Ramos (cell line): ENCODE measurements at regions not wholly inside any gene's neighbourhood (a gene's known extent, or its start where the extent isn't known, plus 50 kb on each side); places are given as distances from the start of the nearest gene placed in this dataset.

Source experiments
- in situ Hi-C: fragments of 300-500 bp; cut with MboI; formaldehyde crosslinking; loops from one replicate; pipeline ENCODE4 v1.14.3; 2022; ENCODE audit warnings: low sequenced_read_pairs; ENCODE audit not compliant: unreplicated experiment

DNA sequence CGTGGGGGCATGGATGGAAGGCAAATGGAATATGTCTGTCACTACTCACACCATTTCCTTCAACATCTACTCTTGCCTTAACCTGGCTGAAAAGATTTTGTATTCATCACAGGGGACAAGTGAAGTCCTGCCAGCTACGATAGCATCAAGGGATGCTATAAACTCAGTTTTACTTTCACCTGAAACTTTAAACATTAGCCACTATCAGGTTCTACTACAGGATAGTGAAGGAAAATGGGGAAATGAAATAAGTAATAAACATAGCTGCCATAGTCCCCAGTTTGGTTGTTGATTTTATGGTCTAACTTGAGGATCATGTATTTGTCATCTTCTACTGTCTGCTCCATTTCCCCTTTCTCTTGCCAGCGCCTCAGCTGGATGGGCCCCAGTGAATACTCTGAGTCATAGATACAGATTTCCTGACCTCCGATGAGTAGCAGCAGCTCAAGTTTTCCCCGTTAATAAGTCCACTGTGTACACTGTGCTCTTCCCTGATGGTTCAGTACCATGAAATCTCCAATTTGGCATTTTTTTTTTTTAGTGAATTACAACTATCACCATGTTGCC lies 338.2 kb upstream of the SLCO3A1 start:
- in situ Hi-C loops = no loop called here

DNA sequence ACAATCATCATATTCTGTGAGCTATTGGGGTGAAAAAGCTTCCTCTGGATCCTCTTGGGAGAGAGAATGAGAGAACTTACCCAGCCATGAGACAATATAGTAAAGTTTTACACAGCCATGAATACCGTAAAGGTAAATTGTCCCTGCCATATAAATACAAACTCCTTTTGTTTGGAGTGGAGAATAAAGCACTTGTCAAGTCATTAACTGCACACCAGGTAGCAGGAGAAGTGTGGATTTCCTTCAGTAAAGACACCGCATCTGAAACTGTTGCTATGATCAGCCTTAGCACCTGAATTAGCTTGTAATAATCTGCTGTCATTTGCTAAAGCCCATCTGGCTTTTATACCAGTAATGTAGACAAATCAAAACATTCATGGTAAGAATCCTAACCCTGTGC lies 336.6 kb upstream of the SLCO3A1 start:
- in situ Hi-C loops = no loop called here

DNA sequence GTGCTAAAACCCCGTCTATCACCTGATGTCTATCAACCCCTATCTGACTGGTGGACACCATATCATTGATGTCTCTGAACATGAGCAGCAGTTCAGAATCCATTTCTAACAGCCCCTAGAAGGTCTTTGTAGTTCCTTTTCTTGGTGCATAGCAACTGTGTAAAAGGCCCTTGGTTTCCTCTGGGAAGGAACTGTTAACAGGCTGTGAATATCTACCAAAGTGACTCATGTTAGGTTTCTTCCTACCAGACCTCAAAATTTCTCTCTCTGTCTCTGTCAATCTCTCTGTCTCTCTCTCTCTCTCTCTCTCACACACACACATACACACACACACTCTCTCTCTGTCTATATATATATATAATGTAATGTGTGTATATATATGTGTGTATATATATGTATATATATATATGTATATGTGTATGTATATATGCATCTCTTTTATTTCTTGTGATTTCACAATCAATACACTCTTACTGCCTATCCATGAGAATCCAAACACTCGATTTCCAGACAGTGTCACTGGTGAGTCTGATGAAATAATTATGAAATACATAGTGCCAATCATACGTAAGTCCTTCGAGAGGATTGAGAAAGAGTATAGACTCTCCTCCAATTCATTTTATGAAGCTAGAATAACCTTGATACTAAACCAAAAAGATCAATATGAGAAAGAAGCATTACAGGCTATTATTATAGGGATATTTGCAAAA lies 335.9 kb upstream of the SLCO3A1 start:
- in situ Hi-C loops = no loop called here

DNA sequence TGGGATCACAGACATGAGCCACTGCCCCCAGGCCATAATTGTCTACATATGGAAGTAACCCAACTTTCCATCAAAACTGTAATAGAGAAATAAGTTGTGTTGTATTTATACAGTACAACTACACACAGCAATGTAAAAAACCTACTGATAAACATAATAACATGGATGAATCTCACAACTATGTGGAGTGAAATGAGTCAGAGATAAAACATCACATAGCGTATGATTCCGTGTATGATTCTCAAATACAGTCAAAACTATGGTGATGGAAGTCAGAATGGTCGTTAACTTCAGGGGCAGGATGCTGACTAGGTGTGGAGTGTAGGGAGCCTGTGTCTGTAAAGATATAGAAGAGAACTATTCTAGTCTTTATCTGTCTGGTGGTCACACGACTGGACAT lies 332.7 kb upstream of the SLCO3A1 start:
- in situ Hi-C loops = no loop called here

DNA sequence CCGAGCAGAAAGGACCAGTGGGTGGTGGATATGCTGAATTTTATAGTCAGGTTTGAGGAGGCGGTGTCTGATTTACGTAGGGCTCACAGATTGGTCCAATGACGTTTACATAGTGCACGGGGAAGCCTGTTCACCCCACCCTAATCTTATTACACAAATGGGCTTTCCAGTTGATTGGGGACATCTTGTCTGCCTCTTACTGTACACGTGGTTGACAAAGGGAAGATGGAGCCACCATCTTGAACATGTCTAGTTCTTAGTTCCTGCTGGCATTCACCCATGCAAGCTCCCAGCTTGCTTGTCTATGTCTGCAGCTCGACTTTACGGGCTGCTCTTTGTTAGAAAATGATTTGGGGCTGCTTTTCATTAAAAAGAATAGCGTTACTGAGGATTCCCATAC lies 332.0 kb upstream of the SLCO3A1 start:
- in situ Hi-C loops = no loop called here

DNA sequence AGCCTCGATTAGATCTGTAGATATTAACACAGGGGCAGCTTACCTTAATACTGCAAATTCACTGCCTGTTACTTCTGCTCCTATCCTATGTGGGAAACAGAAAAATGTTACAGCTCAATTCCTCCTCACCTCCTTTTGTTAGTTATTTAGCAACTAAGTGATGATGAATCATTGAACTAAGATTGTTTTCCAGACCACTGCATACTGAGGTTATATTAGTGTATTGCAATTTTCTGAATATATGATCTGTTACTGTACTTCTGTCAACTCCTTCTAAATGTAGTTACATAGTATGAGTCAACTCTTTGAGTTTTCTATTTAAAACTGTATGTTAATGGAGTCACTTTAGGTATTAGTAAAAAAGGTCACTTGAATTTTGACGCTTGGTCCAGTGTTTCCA lies 331.5 kb upstream of the SLCO3A1 start:
- in situ Hi-C loops = no loop called here

DNA sequence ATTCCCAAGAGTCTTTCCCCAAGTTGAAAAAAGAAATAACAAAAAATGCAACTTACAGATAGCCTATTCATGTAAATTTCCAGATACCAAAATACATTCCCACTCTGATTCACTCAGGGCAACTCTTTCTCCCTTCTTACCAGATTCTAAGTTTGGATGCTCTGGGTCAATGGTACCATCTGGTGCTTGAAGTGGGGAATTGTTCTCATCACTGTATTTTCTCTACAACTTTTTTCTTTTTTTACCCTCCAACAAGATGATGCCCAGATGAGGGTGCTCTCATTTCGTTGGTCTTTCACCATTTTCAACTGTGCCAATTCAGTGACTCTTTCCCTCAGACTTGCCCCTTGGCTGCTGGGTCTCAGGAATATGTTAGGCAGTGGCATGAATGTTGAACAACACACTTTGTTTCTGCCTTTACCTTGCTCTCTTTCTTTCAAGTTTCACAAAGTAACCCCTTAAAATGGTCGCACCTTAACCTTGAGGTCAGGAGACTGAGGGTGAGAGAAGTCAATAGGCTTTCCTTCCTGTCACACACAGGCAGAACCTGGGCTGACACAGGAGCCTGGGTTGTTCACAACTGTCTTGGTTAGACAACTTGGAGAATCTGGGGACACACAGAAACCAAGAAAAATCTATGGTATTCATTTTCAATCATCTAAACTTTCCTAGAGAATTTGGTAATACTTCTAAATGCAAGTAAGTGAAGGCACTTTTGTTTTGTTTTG lies 330.7 kb upstream of the SLCO3A1 start:
- in situ Hi-C loops = no loop called here

DNA sequence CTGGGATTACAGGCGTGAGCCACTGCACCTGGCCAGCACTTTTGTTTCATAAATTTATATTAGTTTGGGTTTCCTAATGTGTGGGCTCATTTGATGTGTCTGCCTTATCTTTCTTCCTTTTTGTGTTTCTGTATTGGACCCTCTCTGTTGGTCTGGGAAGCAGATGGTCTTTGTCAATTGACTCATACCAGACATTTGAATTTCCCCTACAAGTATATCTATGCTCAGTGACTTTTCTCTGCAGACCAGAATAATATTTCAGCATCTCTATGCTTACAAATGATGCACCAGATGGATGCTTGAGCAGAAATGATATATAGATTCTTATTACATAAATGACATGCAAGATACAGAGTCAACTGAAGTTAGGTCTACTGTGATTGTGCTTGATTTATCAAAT lies 329.9 kb upstream of the SLCO3A1 start:
- in situ Hi-C loops = no loop called here

DNA sequence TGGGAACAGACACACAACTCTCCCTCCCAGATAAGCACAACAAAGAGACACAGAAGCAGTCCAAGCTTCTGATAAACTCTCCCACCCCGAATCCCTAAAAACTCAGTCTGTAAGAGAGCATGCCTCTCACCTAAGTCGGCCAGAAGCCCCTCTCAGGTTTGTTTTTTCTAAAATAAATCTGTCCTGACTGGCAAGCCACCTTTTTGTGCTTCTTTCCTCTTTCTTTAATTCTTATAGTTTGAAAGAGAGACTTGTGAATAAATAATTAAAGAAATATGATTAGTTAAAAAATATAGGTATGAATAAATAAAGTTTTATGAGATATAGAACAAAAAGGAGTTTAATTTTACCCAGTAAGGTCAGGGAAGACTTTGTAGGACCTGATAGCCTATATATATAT lies 329.0 kb upstream of the SLCO3A1 start:
- in situ Hi-C loops = no loop called here

DNA sequence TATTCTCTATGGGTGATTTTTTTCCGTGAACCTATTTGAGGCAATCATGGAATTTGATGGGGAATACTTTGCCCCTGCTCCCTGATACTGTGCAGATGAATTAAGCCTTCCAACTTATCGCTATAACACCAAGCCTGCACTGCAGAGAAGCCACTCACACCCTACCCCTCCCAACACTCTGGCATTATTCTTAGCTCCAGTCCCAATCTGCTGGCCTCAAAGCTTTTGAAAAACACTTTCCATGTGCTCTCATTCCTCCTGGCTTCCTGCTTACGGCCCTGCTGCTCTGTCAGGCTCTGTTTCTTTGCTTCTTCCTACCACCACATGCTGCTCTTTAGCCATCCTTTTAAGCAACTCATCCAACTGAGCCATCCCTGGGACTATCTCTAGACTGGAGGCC lies 327.8 kb upstream of the SLCO3A1 start:
- in situ Hi-C loops = no loop called here

DNA sequence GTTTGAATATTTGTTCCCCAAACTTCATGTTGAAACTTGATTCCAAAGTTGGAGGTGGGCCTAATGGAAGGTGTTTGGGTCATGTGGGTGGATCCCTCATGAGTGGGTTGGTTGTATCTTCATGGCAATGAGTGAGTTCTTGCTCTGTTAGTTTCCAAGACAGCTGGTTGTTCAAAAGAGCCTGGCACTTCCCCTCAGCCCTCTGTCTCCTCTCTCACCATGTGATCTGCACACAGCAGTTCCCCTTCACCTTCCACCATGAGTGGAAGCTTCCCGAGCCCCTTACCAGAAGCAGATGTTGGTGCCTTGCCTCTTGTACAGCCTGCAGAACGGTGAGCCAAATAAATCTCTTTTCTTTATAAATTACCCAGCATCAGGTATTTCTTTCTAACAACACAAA lies 327.1 kb upstream of the SLCO3A1 start:
- in situ Hi-C loops = no loop called here

DNA sequence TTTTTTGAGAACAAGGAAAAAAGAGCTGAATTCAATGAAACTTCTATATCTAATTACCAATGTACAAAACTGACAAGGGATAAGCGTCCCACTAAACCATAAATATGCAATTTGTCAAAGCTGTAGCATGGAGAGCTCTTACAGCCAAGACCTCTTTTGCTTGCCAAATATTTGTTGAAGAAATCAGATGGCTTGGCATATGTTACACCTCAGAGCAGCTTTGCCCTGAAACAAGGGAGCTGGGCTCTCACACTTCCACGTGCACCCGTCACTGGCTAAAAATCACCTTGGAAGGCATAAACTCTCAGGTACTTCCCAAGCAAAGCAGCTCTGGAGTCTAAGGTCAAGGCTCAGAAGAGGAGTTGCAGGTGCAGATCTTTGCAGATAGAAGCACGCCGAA lies 324.7 kb upstream of the SLCO3A1 start:
- in situ Hi-C loops = no loop called here

DNA sequence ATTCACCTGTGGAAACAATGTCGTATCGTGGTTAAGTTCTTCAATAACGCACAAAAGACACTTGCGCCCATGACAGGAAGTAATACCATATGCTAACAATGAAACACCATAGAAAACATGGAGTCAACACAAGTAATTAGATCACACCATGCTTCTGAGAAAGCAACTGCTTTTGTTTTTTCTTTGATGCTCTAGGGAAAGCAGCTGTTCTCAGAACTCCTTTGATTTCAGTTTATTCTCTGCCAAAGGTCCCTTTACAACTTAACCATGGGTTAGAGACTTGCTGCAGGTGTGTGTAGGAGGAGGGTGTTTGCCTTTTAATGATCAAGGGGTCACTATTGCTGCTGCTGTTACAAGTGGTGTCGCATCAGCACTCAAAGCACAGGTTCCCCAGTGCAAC lies 324.0 kb upstream of the SLCO3A1 start:
- in situ Hi-C loops = no loop called here

DNA sequence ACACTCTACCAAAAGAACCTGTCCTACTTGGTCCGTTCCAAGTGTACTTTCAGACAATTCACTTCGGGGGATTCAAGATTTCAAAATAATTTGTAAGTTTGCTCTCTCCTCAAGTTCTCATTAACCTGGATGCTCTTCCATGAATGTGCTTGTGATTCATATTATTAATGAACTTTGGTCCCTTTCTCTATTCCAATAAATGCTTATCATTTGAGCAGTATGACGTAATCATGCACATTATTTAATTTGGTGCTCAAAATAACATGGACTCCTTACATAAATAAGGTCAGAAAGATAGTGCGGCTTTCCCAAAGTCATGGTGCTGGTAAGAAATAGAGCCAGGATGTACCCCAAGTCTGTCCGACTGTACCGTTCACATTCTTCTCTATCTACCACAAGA lies 323.2 kb upstream of the SLCO3A1 start:
- in situ Hi-C loops = no loop called here

DNA sequence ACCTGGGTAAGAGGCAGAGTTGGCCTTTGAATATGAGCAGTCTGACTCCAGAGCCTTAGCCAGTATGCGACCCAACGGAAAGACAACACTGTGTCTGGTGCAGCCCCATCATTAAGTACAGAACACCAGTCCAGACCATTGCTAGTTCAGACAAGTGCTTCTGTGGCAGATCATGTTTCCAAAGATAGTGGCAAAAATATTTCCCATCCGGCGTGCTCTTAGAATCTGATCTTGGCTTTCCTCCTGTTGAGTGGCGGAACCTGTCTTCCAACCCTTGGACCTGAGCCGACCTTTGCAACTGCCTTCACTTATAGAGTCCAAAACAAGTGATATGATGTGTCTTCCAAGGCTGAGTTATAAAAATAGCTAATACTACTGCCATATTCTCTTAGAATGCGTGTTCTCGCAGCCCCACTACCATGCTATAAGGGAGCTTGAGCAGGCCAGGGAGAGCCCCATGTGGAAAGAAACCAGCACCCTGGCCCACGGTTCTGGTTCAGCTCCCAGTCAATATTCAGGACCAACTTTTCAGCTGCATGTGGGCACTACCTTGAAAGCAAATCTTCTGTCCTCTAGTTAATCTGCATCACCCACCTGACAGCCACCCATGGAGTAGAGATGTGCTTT lies 322.4 kb upstream of the SLCO3A1 start:
- in situ Hi-C loops = no loop called here

DNA sequence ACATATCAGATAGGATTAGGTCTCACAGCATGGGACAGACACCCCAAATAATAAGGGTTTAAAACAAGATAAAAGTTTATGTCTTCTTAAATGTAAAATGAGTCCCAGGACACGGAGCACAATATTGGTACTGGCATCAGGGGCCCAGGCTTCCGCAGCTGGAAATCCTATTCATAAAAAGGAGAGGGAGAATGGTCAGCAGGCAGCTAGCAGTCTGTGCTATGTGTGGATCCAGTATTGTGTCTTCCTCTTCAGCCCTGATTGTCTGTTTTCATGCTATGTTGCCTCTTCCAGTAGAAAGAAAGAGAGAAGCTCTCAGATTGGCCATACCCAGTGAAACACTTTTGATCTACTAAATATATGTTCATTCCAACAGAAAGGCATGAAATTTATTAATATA lies 319.3 kb upstream of the SLCO3A1 start:
- in situ Hi-C loops = no loop called here

DNA sequence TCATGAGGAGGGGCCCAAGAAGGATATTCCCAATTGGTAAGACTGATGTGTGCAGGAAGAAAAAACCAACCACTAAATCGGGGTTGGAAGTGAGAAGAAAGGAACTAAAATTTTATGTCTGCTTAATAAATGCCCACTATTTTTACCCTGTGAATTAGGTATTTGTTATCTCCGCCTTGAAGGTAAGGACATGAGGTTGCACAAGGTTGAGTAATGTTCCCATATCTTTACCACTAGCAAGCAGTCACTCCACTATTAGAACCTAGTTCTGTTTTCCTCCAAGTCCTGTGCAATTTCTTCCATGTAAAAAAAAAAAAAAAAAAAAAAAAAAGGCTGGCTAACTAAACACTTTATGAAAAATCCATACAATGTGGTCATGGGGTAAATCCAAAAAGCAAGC lies 318.5 kb upstream of the SLCO3A1 start:
- in situ Hi-C loops = no loop called here

DNA sequence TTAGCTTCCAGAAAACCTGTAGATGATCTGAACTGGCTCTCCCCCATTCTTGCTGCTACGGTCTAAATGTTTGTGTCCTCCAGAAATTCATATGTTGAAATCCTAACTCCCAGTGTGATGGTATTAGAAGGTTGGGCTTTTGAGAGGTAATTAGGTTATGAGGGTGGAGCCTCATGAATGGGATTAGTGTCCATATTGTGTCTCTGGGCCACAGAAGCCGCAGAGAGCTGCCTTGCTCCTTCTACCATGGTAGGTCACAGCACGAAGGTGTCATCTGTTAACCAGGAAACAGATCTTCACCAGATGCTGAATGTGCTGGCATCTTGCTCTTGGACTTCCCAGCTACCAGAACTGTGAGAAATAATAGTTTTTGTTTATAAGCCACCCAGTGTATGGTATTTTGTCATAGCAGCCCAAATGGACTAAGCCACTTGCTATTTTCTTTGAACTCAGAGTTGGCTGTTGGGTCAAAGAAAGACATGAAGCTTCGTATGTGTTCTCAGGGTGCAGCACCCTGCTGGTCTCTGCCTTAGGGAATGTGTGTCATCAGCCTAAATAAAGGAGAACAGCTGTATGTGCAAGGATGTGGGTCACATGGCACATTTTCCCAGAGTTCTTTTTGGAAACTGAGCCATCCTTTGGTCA lies 317.5 kb upstream of the SLCO3A1 start:
- in situ Hi-C loops = no loop called here

DNA sequence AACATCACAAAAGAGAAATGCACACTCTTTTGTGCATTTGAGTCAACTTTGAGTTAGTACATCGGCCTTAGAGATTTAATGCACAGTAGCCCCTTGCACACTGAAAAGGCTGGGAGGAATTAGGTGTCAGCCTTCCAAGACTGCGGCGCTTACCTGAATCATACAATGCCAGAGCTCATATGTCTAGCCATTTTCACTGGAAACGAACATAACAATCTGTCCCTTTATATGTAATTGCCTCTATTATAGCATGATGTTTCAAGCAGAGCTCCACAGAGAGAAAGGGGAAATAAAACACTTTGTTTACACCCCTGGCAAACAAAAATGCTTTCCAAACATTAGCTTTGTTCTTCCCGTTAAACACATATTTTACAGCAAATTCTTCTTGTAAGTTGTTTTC lies 315.7 kb upstream of the SLCO3A1 start:
- in situ Hi-C loops = no loop called here

DNA sequence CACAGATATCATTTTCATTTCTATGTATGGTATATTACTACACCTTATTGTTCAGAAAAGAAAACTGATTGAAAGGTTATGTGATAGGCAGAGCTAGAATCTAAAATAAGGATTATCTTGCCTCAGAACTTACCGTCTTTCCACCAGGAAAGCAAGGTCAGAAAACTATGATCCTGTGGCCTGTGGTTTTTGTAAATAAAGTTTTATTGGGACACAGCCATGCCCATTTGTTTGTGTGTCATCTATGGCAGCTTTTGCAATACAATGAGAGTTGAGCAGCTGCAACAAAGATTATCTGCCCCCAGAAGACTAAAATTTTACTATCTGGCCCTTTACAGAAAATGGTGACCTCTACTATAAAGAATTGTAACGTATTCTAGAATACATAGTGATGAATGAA lies 314.7 kb upstream of the SLCO3A1 start:
- in situ Hi-C loops = no loop called here

DNA sequence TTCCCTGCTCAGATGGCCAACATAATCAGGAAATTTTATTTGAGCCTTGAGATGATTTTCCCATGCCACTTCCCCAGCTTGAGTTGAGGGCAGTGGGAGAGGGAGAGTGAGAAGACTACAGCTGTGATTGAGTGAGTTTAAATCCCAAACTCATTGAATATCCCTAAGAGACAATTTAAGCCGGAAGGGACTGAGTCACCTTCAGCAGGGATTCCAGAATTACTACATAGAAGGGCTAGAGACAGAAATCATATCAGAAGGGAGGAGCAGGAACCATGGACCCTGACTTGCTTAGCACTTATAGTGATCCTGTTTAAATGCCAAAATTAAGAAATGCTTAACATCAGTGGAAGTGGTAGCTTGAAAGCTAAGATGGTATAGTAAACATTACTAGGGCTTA lies 312.2 kb upstream of the SLCO3A1 start:
- in situ Hi-C loops = no loop called here
